ENCODE measurements at regions not wholly inside any gene's neighbourhood (a gene's known extent, or its start where the extent isn't known, plus 50 kb on each side); places are given as distances from the start of the nearest gene placed in this dataset.

GRCh38 chr13:64817691-64818090 is 2412.4 kb downstream of the PCDH9 start (continued):
- TF ChIP-seq, protein P1, sequence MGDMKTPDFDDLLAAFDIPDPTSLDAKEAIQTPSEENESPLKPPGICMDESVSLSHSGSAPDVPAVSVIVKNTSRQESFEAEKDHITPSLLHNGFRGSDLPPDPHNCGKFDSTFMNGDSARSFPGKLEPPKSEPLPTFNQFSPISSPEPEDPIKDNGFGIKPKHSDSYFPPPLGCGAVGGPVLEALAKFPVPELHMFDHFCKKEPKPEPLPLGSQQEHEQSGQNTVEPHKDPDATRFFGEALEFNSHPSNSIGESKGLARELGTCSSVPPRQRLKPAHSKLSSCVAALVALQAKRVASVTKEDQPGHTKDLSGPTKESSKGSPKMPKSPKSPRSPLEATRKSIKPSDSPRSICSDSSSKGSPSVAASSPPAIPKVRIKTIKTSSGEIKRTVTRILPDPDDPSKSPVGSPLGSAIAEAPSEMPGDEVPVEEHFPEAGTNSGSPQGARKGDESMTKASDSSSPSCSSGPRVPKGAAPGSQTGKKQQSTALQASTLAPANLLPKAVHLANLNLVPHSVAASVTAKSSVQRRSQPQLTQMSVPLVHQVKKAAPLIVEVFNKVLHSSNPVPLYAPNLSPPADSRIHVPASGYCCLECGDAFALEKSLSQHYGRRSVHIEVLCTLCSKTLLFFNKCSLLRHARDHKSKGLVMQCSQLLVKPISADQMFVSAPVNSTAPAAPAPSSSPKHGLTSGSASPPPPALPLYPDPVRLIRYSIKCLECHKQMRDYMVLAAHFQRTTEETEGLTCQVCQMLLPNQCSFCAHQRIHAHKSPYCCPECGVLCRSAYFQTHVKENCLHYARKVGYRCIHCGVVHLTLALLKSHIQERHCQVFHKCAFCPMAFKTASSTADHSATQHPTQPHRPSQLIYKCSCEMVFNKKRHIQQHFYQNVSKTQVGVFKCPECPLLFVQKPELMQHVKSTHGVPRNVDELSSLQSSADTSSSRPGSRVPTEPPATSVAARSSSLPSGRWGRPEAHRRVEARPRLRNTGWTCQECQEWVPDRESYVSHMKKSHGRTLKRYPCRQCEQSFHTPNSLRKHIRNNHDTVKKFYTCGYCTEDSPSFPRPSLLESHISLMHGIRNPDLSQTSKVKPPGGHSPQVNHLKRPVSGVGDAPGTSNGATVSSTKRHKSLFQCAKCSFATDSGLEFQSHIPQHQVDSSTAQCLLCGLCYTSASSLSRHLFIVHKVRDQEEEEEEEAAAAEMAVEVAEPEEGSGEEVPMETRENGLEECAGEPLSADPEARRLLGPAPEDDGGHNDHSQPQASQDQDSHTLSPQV (IDR thresholded peaks at IDR 0.05) = no peak
- no peak for TF ChIP-seq NFYA (IDR thresholded peaks at IDR 0.05; ENCODE audit: borderline replicate concordance, low read depth, low read length)
- TF ChIP-seq TCF3 (IDR thresholded peaks at IDR 0.05; ENCODE audit: borderline replicate concordance, insufficient read depth, low read depth, low read length) = no peak
- TF ChIP-seq EGR1 (IDR thresholded peaks at IDR 0.05; ENCODE audit: borderline replicate concordance in 1 of 2, low read depth in 2 of 2, low read length in 2 of 2) = no peak

GRCh38 chr13:64810750-64811149 is 2419.4 kb downstream of the PCDH9 start:
- no peak for DNase-seq (ENCODE audit: low read depth, low spot score)
- Histone ChIP-seq H3K4me2 (ENCODE audit: control insufficient read depth, insufficient read depth) (no peak overlapping the region), H3K27ac (ENCODE audit: control insufficient read depth, insufficient read depth) (no peak overlapping the region), H3K27me3 (replicated peaks in 1 of 2; ENCODE audit: control insufficient read depth in 2 of 2, insufficient read depth in 2 of 2, low read length in 1 of 2) (no peaks in the 10 kb centered on the region), H3K9ac (ENCODE audit: control insufficient read depth, insufficient read depth, low read length) (no peak overlapping the region), H4K20me1 (ENCODE audit: control insufficient read depth, insufficient read depth) (no peaks in the 10 kb centered on the region), H3K4me1 (ENCODE audit: control insufficient read depth, insufficient read depth, low read length) (no peaks in the 10 kb centered on the region), H3K79me2 (ENCODE audit: control insufficient read depth, insufficient read depth, low read length) (no peaks in the 10 kb centered on the region), H3K4me3 (no peak overlapping the region), H3K36me3 (ENCODE audit: control insufficient read depth in 2 of 2, insufficient read depth in 2 of 2, low read length in 1 of 2) (no peaks in the 10 kb centered on the region), H2AFZ (ENCODE audit: control insufficient read depth, low read depth, low read length) (no peak overlapping the region), H3K9me3 (replicated peaks; ENCODE audit: control insufficient read depth, insufficient read depth, low read length) (no peaks in the 10 kb centered on the region; the same call in 2 of the 3 replicates)
- SMC1A ChIA-PET (ENCODE audit: uncharacterized antibody, unreplicated experiment) = no interaction called here
- ATAC-seq = no peak
- intact Hi-C loops (cut with micrococcal nuclease; ENCODE audit: unreplicated experiment) = no loop called here
- TF ChIP-seq CHD4 (IDR thresholded peaks at IDR 0.05) (no peak), PML (IDR thresholded peaks at IDR 0.05; ENCODE audit: low read length) (no peak), TBL1XR1 (IDR thresholded peaks at IDR 0.05; ENCODE audit: low read depth, low read length) (no peak), MXI1 (IDR thresholded peaks at IDR 0.05; ENCODE audit: low read depth, low read length) (no peak), USF1 (IDR thresholded peaks at IDR 0.05; ENCODE audit: borderline replicate concordance, extremely low read length, insufficient read depth, low read depth, low read length) (no peak), FOXM1 (IDR thresholded peaks at IDR 0.05; ENCODE audit: low read depth, low read length) (no peak), RUNX3 (IDR thresholded peaks at IDR 0.05; ENCODE audit: low read length) (no peak), SMARCA5 (IDR thresholded peaks at IDR 0.05) (no peak), FOXK2 (IDR thresholded peaks at IDR 0.05) (no peak), BHLHE40 (IDR thresholded peaks at IDR 0.05; ENCODE audit: borderline replicate concordance in 1 of 2, low read depth in 2 of 2, low read length in 1 of 2) (no peak)
- TF ChIP-seq, protein P2, sequence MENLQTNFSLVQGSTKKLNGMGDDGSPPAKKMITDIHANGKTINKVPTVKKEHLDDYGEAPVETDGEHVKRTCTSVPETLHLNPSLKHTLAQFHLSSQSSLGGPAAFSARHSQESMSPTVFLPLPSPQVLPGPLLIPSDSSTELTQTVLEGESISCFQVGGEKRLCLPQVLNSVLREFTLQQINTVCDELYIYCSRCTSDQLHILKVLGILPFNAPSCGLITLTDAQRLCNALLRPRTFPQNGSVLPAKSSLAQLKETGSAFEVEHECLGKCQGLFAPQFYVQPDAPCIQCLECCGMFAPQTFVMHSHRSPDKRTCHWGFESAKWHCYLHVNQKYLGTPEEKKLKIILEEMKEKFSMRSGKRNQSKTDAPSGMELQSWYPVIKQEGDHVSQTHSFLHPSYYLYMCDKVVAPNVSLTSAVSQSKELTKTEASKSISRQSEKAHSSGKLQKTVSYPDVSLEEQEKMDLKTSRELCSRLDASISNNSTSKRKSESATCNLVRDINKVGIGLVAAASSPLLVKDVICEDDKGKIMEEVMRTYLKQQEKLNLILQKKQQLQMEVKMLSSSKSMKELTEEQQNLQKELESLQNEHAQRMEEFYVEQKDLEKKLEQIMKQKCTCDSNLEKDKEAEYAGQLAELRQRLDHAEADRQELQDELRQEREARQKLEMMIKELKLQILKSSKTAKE (IDR thresholded peaks at IDR 0.05; ENCODE audit: low read depth, poor library complexity, severe bottlenecking) = no peak
- in situ Hi-C loops (cut with MboI) = no loop called here
- FAIRE-seq = no peak
- no TSS peak for BruUV-seq (replicated peaks)
- RAD21 ChIA-PET (ENCODE audit: unreplicated experiment) = no interaction called here
- 11% methylated on average over 3 of the region's 3 CpGs for WGBS (ENCODE audit: insufficient coverage, insufficient replicate concordance, low lambda C conversion rate, missing lambda C conversion rate)
- POLR2A ChIA-PET = no interaction called here
- CTCF ChIA-PET = no interaction called here
